B cell (primary cell): ENCODE measurements at regions not wholly inside any gene's neighbourhood (a gene's known extent, or its start where the extent isn't known, plus 50 kb on each side); places are given as distances from the start of the nearest gene placed in this dataset.

Experiments
- EZH2 ChIP-seq: IDR thresholded peaks from 2 replicates; pipeline ENCODE4 v1.6.1; 2012; ENCODE audit warnings: borderline replicate concordance, low read depth, mild to moderate bottlenecking, moderate library complexity, low read length; ENCODE audit not compliant: insufficient read depth, poor library complexity, severe bottlenecking
- TF ChIP-seq, protein P1 (sequence below): fragments of 200-600 bp; IDR thresholded peaks from one replicate; pipeline ENCODE4 v1.8.0; 2022; ENCODE audit warnings: antibody characterized with exemption, mild to moderate bottlenecking

DNA sequence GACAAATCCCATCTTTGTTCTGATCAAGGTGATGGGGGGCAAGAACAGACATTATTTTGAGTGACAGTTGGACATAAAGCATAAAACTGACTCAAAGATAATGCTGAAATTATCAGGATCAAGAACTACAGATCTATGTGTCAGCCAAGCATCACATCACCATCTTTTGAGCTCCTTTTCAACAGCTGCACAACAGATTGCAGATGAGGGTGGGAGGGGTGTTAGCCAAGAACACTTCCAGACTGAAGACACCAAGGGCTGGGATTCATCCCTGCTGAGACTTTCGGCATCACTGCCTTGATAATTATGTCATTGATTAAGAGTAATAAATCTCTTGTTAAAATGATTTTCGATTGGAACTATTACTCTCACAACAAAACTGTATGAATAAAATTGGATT lies 191.5 kb upstream of the NETO1 start:
- TF ChIP-seq, protein P1, sequence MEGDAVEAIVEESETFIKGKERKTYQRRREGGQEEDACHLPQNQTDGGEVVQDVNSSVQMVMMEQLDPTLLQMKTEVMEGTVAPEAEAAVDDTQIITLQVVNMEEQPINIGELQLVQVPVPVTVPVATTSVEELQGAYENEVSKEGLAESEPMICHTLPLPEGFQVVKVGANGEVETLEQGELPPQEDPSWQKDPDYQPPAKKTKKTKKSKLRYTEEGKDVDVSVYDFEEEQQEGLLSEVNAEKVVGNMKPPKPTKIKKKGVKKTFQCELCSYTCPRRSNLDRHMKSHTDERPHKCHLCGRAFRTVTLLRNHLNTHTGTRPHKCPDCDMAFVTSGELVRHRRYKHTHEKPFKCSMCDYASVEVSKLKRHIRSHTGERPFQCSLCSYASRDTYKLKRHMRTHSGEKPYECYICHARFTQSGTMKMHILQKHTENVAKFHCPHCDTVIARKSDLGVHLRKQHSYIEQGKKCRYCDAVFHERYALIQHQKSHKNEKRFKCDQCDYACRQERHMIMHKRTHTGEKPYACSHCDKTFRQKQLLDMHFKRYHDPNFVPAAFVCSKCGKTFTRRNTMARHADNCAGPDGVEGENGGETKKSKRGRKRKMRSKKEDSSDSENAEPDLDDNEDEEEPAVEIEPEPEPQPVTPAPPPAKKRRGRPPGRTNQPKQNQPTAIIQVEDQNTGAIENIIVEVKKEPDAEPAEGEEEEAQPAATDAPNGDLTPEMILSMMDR, result no peak
- TF ChIP-seq EZH2, result no peak
